Right renal cortex interstitium (tissue), 3 donors: ENCODE measurements at regions not wholly inside any gene's neighbourhood (a gene's known extent, or its start where the extent isn't known, plus 50 kb on each side); places are given as distances from the start of the nearest gene placed in this dataset.

Source experiments
- DNase-seq, 3 donors: peaks; one replicate each; pipeline ENCODE4 v3.0.0-alpha.2; 2013; ENCODE audit warnings: low read depth in 3 of 3, low spot score in 2 of 3

GRCh38 chr4:63817196-63817865 lies 591.9 kb downstream of the TECRL start:
- DNase-seq = no peak

DNA sequence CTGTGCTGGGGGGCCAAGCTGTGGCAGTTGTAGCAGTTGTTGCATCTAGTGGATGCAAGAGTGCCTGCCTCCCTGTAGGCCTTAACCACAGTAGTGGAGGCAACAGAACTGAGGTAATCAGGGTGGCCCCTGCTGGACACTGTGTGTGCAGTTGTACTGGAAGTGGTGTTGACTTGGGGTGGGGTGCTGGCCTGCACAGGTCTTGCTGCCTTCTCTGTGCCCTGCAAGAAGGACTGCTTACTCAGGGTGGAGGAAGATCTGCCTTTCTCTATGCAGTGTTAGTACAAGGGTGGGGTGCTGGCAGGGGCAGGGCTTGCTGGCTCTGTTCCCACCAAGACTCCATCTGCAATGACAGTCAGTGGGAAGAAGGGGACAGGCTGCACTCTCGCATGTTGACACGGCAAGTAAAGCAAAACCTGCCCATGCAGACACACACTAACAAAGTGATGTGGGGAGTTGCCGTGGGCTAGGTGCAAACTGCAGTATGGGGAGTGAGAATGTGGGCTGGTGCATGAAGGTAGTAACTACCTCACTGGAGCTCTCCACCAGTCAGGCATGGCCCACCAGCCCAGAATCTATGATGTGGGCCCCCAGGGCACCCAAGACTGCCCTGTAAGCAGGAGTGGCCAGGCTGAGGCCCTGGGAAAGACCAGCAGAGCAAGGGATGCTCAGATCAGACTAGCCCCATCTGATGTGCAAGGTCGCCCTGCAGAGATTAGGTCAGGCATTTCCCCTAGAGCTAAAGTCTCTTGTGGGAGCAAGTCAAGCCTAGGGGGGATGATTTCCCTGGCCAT lies 594.9 kb downstream of the TECRL start:
- no peak for DNase-seq

DNA sequence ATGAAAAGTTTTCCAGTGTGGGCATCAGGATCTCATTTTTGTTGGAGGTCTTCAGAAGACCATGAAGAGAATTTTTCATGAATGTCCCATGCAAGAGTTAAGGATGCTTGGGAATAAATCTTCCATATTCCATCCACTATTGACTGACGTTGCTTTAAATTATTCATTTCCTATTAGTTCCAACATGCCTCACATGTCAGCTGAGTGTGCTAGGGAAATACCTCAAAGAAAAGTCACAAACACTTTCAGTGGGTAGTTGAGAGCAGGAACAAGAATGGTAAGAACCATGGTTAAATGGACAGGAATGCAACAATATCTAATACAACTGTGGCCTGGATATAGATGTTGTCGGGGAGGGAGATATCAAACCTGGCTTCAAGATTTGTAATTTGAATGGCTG lies 610.1 kb downstream of the TECRL start:
- DNase-seq = no peak

- no peak for DNase-seq
Observed at GRCh38 chr4:63795301-63795700, 613.9 kb downstream of the TECRL start.

DNA sequence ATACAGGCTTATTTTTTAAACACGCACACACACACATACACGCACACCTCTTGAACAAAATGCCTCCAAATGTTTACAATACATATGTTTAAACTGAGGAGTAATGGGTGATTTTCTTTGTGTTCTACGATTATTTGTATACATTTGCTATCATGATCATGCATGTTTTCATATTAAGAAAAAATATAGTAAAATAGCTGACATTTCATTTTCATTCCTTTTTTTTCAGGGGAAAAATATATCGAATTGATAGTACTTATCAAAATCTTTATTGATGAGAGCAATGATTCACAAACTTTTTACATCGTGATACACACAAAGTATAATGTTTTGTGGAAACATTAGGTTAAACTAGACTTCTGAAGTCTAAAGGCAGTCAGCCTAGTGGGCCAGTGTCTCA lies 618.9 kb downstream of the TECRL start:
- DNase-seq = no peak

GRCh38 chr4:63788271-63788670 lies 621.0 kb downstream of the TECRL start:
- no peak for DNase-seq

GRCh38 chr4:63787326-63787725 lies 621.9 kb downstream of the TECRL start:
- no peak for DNase-seq

DNA sequence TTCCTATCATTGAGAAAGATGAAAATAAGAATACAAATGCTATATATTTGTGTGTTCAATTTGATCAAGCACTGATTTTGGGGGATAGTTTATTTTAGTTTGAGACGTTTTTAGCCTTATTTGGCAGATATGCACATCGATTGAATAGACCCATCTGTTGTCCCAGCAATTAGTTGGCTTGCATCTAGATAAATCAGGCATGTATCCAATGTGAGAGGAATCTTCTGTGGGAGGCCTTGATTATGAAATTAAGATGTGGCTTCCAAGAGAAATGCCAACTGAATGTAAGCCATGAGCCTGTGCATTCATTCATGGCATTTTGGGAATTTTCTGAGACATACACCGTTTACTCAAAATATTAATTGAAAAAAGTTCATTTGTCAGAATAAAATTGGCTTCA lies 623.1 kb downstream of the TECRL start:
- DNase-seq = no peak

DNA sequence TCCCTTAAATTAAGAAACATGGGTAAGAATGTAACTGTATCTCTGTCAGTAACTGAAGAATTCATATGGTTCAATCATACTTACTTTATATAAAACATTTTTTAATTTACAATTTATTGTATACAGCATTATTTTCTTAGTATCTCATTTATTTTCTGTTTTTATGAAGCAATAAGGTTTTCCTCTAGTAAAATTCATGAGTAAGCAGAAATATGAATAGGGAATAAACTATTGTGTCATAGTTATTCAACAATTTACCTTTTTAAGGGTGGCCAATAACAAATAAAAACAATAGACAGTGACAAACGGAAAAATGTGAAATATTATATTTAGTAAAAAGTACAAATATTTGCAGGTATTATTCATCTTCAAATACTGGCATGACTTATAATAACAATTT lies 624.4 kb downstream of the TECRL start:
- no peak for DNase-seq

- DNase-seq = no peak
Observed at GRCh38 chr4:63777601-63778000, 631.6 kb downstream of the TECRL start.

GRCh38 chr4:63764400-63764799 lies 644.9 kb downstream of the TECRL start:
- no peak for DNase-seq

DNA sequence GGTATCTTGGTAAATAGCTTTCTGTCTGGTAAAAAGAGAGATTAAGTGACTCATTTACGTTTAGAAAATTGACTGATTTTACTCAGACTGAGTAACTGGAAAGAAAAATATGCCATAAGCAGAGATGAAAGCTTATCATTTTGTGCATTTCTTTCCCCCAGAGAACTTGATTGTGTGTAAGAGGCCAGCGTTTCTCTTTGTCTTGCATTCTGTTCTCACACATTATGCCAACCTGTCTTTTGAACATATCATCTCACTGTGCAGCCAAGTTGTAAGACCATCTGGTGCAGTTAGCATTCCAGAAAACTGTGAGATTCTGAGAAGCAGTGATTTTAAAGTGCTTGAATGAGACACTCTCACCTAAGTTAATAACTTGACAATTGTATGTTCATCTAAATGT lies 651.3 kb downstream of the TECRL start:
- no peak for DNase-seq

GRCh38 chr4:63742882-63743281 lies 666.4 kb downstream of the TECRL start:
- no peak for DNase-seq

- DNase-seq = no peak
Observed at GRCh38 chr4:63729519-63729918, 679.7 kb downstream of the TECRL start.

GRCh38 chr4:63728480-63729177 lies 680.6 kb downstream of the TECRL start:
- DNase-seq = no peak

- peak in 1 of 3 donors; percentile 7 for DNase-seq
Observed at GRCh38 chr4:63717384-63717783, 691.9 kb downstream of the TECRL start.

- DNase-seq = no peak
Observed at GRCh38 chr4:63708661-63709060, 700.6 kb downstream of the TECRL start.

DNA sequence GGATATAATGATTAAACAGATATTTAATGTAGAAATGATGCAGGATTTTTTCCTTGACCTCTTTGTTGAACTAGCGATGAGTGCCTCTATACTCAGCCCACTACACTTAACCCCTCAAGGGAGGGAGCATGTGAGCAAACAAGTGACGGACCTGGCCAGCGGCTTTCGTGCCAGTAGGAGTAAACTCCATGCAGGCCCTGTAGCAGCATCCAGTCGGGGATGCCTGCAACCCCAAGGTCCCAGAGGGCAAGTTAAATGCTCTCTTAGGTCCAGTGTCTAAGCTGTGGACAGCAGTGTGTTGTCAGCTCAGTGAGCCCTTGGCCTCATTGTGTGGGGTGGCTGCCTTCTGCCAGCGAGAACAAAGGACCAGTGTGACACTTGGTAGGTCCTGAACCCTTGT lies 708.7 kb downstream of the TECRL start:
- no peak for DNase-seq

DNA sequence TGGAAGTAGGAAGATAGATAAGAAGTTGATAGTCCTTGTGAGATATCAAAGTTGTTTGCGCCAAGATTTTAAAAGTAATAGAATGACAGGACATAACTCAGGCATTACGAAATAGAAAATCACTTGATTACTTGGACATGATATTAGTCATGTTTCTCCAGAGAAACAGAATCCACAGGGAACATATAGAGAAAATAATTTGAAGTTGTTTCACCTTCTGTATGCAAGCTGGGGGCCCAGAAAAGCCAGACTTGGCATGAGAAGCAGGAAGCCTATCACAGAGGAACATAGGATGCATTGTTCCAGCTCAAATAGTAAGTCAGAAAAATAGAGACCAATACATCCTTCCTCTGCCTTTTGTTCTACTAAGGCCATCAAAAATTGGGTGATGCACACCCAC lies 715.9 kb downstream of the TECRL start:
- DNase-seq = no peak

DNA sequence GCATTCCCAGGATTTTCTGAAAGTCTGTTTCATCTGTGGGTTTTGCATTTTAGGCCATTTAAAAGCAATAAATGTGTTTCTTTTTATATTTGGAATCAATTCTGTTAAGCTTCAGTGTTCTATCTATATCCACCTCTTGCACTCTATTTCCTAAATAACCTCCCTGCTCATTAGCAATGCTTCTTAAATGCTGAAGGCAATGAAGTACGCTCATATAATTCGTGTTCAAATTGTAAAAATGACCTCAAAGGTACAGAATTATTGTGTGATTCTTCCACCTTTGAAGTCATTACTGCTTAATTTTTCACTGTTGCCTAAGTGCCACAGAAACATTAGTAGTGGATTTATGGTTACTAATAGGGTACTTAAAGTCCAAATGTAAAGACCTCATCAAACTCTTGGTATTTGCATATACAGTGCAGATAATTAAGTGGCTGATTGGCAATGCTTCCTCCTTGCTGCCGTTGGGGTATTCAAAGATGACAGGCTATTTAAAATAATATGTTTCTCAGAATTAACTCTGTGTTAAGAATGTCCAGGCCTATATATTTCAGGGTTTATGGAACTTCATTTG lies 730.8 kb downstream of the TECRL start:
- no peak for DNase-seq

DNA sequence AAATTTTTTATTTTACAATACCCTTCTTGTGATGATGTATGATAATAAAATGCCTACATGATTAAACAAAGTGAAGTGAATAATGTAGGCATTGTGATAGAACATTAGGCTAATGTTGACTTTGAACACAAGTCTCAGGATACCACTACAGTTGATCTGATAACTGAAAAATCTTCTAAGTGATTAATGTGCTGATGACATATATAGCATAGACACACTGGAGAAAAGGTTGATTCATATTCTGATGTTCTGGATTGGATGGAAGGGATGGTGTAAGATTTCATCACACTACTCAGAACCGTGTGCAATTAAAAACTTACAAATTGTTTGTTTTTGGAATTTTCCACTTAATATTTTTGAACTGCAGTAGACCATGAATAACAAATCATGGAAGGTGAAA lies 738.5 kb downstream of the TECRL start:
- no peak for DNase-seq

DNA sequence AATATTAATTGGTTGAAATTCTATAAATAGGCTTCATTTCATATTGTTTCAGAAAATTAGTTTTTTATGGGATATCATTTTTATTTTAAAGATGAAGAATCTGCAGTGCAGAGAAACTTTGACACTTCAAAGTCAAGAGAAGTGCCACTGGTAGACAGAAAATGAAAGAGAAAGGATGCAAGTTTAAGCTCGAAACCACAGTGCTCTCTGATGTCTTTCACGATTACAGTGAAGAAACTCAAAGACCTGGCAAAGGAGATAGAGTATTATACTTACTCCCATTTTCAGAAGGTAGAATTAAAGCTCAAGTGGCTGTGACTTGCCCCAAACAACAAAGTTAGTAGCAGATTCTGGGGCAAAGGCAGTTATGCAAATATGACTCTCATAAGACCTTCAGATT lies 745.4 kb downstream of the TECRL start:
- DNase-seq = no peak
